GM12892 (cell line): ENCODE measurements at regions not wholly inside any gene's neighbourhood (a gene's known extent, or its start where the extent isn't known, plus 50 kb on each side); places are given as distances from the start of the nearest gene placed in this dataset.

Experiments
- DNase-seq: peaks from one replicate; pipeline ENCODE4 v3.0.0; 2011; ENCODE audit not compliant: insufficient read length
- FAIRE-seq: peaks from 2 replicates; lab custom pipeline; 2011; peaks lifted over from hg19 to GRCh38; lab: Jason Lieb, UNC
- POLR2A ChIP-seq: IDR thresholded peaks from 2 replicates; pipeline ENCODE4 v1.6.1; 2011; ENCODE audit warnings: low read depth, low read length, control low read depth
- POLR2AphosphoS5 ChIP-seq: IDR thresholded peaks from 2 replicates; pipeline ENCODE4 v1.6.1; 2011; ENCODE audit warnings: low read depth, low read length, control low read depth
- TAF1 ChIP-seq: IDR thresholded peaks from 2 replicates; pipeline ENCODE4 v1.6.1; 2011; ENCODE audit warnings: low read depth, mild to moderate bottlenecking, control low read depth, low read length, borderline replicate concordance

DNA sequence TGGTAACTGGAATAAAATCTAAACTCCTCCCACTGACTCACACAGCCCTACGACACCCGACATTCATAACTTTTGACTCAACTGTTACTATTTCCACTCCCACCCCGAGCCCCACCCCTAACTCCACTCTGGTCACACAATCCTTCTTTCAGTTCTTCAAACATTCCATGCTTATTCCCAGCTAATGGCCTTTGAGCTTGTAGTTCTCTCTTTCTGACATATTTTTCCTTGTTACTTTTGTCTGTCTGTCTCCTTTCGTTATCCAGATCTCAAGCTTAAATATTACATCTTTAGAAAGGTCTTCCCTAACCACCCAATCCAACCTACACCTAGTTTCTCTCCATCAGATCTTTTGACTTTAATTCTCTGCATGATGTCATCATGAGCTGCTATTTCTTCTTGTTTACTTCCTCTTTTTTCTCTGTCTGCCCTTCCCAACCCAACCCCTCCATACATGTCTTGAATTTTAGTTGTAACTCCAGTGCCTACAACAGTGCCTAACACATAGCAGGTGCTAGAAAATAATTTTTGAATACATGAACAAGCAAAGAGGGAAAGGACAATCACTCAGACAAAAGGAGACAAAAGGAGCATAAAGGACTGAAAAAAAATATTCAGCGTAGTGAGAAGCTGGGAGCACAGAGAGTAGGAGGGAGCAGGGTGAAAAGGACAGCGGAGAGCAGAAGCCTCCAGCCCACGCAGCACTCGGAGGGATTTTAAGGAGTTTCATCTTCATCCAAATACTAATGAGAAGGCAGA, 65.2 kb upstream of the SMIM36 start:
- DNase-seq (no peak), FAIRE-seq (no peak)
- TF ChIP-seq POLR2A: no peak
- no peak for TF ChIP-seq POLR2AphosphoS5
- TF ChIP-seq TAF1: no peak

DNA sequence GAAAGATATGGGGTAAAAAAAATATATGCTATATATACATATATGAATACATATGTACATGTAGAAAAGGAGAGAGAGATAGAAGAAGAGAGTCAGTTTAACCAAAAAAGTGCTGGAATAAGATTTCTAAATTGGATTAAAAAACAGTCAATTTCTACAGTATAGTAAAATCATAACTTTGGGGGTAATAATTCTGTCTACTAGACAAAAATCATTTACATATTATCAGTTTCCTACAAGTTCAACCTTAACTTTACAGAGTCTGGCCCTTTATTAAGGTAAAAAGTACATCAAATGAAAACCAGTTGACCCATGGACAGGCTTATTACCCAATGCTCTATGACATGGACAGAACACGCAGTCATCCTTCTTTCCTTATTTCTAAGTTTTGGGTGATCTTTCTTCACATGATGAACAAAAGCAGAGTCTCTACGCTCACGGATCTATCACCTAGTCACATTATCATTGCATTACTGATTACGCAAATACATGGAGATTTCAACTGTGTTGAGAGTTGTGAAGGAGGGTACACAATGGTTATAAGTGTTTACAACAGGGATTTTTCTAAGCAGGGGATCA, 63.9 kb upstream of the SMIM36 start:
- TF ChIP-seq POLR2A: no peak
- no peak for TF ChIP-seq TAF1
- FAIRE-seq (no peak), DNase-seq (no peak)

DNA sequence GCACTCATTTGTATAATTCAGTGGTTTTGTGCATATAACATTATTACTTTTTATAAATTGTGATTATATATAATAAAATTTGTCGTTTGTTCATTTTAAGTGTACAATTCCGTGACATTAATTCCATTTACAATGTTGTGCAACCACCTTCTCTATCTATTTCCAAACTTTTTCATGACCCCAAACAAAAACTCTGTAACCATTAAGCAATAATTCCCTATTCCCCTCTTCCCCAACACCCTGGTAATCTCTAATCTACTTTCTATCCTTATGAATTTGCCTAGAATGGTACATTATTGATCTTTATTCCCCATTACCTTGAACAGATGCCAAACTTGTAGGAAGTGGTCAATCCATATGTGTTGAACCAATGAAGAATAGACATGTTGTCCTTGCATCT, 61.3 kb upstream of the SMIM36 start:
- no peak for FAIRE-seq
- TF ChIP-seq TAF1: no peak
- no peak for TF ChIP-seq POLR2AphosphoS5
- no peak for TF ChIP-seq POLR2A
- DNase-seq: no peak

DNA sequence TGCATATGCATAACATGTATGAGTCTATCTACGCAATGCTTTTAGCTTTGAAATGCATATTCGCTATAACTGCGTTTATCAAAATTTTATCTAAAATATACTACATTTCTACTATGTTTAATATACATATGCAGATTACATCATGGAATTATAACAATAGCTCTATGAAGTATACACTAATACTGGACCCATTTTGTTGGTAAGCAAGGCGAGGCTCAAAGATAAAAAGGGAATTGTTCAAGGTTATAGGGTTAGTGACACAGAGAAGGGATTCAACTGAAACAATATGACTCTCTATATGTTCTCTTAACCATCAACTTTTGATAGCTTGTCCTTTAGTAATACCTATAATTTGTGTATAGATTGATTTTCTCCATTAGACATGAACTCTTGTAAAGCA, 60.9 kb upstream of the SMIM36 start:
- TF ChIP-seq POLR2A: no peak
- no peak for TF ChIP-seq TAF1
- no peak for TF ChIP-seq POLR2AphosphoS5
- no peak for DNase-seq
- no peak for FAIRE-seq

DNA sequence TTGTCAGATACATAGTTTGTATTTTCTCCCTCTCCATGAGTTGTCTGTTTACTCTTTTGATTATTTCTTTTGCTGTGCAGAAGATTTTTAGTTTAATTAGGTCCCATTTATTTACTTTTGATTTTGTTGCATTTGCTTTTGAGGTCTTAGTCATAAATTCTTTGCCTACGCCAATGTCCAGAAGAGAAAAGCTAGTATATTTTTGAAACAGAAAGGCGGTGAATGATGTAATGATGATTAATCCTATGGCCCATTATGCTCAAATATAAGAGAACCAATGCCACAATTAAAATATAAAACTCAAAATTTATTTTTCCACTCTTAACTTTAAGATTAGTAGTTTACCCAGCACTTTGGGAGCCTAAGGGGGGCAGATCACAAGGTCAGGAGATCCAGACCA, 59.8 kb upstream of the SMIM36 start:
- no peak for DNase-seq
- no peak for FAIRE-seq
- no peak for TF ChIP-seq POLR2AphosphoS5
- no peak for TF ChIP-seq POLR2A
- TF ChIP-seq TAF1: no peak

DNA sequence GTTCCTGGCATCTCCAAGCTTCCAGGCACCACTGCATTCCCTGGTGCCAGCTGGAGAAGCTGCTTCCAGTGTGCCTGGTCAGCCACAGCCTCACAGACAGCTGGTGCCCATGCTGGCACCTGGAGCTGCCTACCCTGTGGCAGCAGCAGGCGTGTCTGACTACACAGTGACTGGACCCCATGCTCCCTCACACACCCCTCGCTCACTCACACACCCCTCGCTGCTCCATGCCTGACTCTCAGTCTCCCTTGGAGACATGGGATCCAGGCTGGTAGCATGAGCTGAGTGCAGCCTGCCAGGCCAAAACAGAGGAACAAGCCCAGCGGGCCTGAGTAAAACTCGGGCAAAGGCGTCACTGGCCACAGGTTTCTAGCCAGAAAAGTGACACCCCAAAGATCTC, 59.1 kb upstream of the SMIM36 start:
- FAIRE-seq (no peak), DNase-seq (no peak)
- no peak for TF ChIP-seq POLR2AphosphoS5
- TF ChIP-seq TAF1: no peak
- no peak for TF ChIP-seq POLR2A

DNA sequence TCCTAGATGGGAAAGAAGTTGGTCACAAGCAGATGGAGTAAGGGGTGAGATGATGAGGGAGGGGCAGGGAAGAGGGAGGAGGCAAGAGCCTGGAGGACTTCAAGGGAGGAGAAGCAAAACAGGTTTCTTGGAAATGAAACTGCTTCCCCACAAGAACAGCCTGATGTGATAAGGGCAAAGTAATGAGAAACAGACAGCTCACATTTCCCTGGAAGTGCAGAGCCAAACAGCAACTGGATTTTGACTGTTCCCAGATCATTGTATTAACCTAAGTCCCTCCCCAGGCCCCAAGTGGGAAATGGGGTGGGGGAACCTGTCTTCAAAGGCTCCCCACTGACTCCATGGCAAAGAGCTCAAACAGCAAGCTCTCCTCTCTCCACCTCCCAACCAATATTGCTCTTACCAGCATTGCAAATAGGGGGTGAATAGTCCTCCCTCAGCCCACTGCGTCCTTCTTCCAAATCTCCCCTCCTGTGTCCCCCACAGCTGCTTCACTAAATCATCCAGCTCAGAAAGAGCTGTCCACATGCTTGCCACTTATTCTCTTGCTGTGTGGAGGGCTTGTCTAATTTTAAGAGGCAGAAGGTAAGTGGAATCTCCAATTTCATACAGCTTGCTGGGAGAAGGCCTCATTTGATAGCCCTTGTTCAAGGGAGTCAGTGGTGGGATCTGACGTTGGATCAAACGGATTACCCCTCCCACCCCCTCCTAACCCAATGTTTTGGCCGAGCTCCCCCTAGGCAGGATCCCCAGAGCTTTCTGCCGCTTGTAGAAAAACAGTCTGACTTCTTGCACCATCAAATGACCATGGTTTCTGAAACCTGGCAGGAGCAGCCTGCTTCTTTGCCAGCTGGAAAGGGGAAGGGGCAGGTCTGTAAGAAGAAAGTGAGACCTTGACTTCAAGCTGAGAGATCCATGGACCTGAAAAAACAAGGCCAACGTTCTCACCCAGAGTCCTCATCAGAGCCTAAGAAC, 56.3 kb upstream of the SMIM36 start:
- TF ChIP-seq POLR2A (no peak), POLR2AphosphoS5 (no peak), TAF1 (no peak)
- no peak for DNase-seq
- FAIRE-seq: no peak

DNA sequence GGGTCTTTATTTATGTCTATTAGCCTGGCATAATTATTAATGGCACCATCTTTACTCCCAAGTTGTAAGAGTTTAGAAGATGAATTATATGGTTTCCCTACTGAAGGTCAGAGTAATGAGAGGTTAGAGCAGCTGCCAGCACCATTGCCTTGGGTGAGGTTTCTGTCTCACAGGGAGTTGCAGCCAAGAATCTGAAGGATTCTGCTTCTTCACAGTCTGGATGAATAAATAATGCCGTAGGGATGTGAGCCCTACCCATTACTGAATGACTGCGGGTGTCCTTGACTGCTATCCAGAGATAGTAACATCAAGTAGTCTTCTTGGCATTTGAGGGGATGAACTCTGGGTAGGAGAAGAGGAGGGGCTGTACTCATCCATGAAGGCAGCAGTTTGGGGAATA, 52.8 kb upstream of the SMIM36 start:
- TF ChIP-seq TAF1: no peak
- no peak for TF ChIP-seq POLR2AphosphoS5
- no peak for TF ChIP-seq POLR2A
- DNase-seq (no peak), FAIRE-seq (no peak)

DNA sequence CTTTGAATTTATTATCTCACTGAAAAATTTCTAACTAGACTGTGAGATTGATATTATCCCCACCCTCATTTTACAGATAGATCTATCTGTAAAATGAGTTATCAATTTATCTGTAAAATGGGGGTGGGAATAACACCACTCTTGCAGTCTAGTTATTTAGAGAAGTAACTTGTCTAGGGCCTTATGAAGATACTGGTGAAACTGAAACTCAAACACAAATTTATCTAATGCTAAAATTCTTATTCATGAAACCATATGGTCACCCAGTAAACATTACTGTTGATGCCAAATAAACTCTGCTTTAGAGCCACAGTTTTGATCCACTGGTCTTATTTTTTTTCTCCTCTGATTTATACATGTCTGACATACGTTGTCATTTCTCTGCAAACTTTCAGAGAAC, 52.1 kb upstream of the SMIM36 start:
- no peak for FAIRE-seq

DNA sequence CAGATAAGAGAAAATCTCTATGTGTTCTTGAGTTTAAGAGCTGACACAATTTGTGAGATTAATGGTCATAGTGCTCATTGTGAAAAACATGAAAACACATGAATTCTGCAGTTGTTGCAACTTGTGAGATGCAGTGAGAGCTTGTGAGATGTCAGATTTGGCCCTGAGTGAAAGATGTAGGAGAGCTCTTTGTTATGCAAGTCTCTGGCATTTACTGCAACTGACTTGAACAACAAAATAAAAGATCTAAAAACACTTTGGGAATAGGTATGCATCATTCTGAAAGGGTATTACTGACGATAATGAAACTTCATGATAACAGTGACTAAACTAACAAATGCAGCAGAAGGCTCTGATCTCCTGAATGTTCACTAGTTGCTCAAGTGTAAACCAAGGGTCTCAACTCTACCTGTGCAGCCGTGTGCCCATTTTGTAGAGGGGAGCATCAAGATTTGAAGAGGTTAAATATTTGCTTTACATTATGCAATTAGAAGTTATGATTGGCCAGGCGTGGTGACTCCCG, 50.8 kb upstream of the SMIM36 start:
- DNase-seq: no peak
- TF ChIP-seq POLR2AphosphoS5 (no peak), TAF1 (no peak), POLR2A (no peak)
- no peak for FAIRE-seq

More for the DNA sequence above, 52.1 kb upstream of the SMIM36 start:
- no peak for TF ChIP-seq TAF1
- no peak for DNase-seq

DNA sequence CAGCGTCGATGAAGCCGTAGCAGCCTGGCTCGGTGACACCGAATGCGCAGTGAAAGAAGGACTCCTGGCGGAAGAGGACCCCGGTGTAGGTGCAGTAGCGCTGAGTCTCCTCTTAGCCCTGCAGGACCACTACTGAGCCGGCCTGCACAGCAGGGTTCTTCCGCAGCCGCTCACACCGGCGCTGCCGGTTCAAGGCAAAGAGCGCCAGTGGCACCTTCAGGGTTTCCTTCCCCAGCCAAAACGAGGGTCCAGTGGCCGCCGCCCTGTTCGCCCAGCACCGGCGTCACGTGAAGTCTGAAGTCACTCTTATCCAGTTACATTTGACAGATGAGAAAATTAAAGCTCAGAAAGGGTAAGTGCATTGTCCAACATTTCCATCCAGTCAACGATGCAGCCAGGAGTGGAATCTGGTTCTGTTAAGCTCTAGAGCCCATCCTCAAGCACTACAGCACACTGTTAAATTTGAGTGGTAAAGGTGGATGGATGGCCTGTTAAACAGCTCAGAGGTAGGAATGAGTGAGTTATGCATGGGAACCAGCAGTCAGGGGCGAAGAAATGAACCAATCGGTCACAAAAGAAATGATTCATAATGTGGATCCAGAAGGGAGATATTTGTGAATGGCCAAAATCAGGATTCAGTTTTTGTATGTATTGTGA, 50.2 kb upstream of the SMIM36 start:
- DNase-seq: no peak
- no peak for FAIRE-seq
- TF ChIP-seq POLR2AphosphoS5: no peak
- TF ChIP-seq POLR2A: no peak
- TF ChIP-seq TAF1: no peak
